Liver (tissue), 3 donors: ENCODE measurements at regions not wholly inside any gene's neighbourhood (a gene's known extent, or its start where the extent isn't known, plus 50 kb on each side); places are given as distances from the start of the nearest gene placed in this dataset.

Experiments
- HNF4A ChIP-seq, 2 donors: conservative IDR thresholded peaks; 2 replicates each; pipeline ENCODE4 v1.6.1; 2016; ENCODE audit warnings: antibody characterized with exemption in 2 of 2, mild to moderate bottlenecking in 2 of 2
- NR2F2 ChIP-seq: IDR thresholded peaks from 2 replicates; pipeline ENCODE4 v1.6.1; 2016; ENCODE audit warnings: antibody characterized with exemption
- RAD21 ChIP-seq, 2 donors: IDR thresholded peaks; 2 replicates each; pipeline ENCODE4 v1.6.1; 2016; ENCODE audit warnings: antibody characterized with exemption in 2 of 2, mild to moderate bottlenecking in 2 of 2
- RXRA ChIP-seq, 2 donors: IDR thresholded peaks; 2 replicates each; pipeline ENCODE4 v1.6.1; 2017 to 2018; ENCODE audit warnings: antibody characterized with exemption in 2 of 2, mild to moderate bottlenecking in 1 of 2
- YY1 ChIP-seq: IDR thresholded peaks from 2 replicates; pipeline ENCODE4 v1.6.1; 2016; ENCODE audit warnings: antibody characterized with exemption, mild to moderate bottlenecking
- TF ChIP-seq, protein P1 (sequence below): fragments of 150-350 bp; IDR thresholded peaks from 2 replicates; pipeline ENCODE4 v1.5.1; 2017; ENCODE audit warnings: improper control_type of control experiment, low read depth, low read length; ENCODE audit not compliant: missing input control
- TF ChIP-seq, protein P2 (sequence below): IDR thresholded peaks from 2 replicates; pipeline ENCODE4 v1.6.1; 2016; ENCODE audit warnings: antibody characterized with exemption, mild to moderate bottlenecking
- TF ChIP-seq, protein P3 (sequence below): IDR thresholded peaks from 2 replicates; pipeline ENCODE4 v1.6.1; 2016; ENCODE audit warnings: antibody characterized with exemption
- donor health status: healthy.
- donor health status: healthy.

DNA sequence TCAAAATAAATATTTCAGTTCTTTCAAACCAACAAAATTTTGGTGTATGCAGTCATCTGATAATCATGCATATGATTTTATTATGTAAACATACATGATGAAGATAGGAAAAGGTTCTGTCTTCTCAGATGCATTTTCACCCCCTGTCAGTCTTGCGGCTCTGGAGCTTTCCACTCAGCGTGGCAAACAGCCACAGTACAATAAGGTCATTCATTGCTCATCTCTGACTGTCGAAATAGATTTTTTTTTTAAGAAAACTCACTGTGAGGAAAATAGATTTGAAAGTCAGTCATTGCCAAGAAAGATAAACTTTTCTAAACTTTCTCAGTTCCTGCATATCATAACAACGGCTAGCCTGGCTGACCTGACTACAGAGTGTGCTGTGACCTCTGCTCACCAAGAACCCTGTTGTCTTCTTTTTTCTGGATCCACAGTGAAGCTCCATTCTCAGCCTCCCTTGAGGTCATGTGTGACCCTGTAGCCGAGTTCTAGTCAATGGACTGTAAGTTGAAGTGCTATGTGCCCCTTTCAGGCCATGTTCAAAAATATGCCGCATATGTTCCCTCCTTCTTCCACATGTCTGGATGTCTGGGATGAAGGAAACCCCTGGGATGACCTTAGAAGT is 519.6 kb downstream of the KLF5 start:
- TF ChIP-seq, protein P1, sequence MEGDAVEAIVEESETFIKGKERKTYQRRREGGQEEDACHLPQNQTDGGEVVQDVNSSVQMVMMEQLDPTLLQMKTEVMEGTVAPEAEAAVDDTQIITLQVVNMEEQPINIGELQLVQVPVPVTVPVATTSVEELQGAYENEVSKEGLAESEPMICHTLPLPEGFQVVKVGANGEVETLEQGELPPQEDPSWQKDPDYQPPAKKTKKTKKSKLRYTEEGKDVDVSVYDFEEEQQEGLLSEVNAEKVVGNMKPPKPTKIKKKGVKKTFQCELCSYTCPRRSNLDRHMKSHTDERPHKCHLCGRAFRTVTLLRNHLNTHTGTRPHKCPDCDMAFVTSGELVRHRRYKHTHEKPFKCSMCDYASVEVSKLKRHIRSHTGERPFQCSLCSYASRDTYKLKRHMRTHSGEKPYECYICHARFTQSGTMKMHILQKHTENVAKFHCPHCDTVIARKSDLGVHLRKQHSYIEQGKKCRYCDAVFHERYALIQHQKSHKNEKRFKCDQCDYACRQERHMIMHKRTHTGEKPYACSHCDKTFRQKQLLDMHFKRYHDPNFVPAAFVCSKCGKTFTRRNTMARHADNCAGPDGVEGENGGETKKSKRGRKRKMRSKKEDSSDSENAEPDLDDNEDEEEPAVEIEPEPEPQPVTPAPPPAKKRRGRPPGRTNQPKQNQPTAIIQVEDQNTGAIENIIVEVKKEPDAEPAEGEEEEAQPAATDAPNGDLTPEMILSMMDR: no peak
- TF ChIP-seq RXRA (IDR thresholded peaks at IDR 0.05) (no peak), RAD21 (IDR thresholded peaks at IDR 0.05) (no peak), YY1 (no peak), HNF4A (conservative IDR thresholded peaks at IDR 0.05) (no peak), NR2F2 (no peak)
- TF ChIP-seq, protein P2, sequence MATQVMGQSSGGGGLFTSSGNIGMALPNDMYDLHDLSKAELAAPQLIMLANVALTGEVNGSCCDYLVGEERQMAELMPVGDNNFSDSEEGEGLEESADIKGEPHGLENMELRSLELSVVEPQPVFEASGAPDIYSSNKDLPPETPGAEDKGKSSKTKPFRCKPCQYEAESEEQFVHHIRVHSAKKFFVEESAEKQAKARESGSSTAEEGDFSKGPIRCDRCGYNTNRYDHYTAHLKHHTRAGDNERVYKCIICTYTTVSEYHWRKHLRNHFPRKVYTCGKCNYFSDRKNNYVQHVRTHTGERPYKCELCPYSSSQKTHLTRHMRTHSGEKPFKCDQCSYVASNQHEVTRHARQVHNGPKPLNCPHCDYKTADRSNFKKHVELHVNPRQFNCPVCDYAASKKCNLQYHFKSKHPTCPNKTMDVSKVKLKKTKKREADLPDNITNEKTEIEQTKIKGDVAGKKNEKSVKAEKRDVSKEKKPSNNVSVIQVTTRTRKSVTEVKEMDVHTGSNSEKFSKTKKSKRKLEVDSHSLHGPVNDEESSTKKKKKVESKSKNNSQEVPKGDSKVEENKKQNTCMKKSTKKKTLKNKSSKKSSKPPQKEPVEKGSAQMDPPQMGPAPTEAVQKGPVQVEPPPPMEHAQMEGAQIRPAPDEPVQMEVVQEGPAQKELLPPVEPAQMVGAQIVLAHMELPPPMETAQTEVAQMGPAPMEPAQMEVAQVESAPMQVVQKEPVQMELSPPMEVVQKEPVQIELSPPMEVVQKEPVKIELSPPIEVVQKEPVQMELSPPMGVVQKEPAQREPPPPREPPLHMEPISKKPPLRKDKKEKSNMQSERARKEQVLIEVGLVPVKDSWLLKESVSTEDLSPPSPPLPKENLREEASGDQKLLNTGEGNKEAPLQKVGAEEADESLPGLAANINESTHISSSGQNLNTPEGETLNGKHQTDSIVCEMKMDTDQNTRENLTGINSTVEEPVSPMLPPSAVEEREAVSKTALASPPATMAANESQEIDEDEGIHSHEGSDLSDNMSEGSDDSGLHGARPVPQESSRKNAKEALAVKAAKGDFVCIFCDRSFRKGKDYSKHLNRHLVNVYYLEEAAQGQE: no peak
- TF ChIP-seq, protein P3, sequence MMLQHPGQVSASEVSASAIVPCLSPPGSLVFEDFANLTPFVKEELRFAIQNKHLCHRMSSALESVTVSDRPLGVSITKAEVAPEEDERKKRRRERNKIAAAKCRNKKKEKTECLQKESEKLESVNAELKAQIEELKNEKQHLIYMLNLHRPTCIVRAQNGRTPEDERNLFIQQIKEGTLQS: no peak
